Erythroblast (primary cell): ENCODE measurements at regions not wholly inside any gene's neighbourhood (a gene's known extent, or its start where the extent isn't known, plus 50 kb on each side); places are given as distances from the start of the nearest gene placed in this dataset.

Experiments
- GATA1 ChIP-seq: IDR thresholded peaks from 2 replicates; pipeline ENCODE4 v1.6.1; 2011; ENCODE audit warnings: low read depth, mild to moderate bottlenecking, control low read depth, low read length, moderate library complexity
- POLR2A ChIP-seq: IDR thresholded peaks from 2 replicates; pipeline ENCODE4 v1.6.1; 2011; ENCODE audit warnings: mild to moderate bottlenecking, low read length

- no peak for TF ChIP-seq POLR2A
- no peak for TF ChIP-seq GATA1
Observed at GRCh38 chr3:6602329-6602728, 258.6 kb upstream of the GRM7 start.
